ENCODE measurements at regions not wholly inside any gene's neighbourhood (a gene's known extent, or its start where the extent isn't known, plus 50 kb on each side); places are given as distances from the start of the nearest gene placed in this dataset.

DNA sequence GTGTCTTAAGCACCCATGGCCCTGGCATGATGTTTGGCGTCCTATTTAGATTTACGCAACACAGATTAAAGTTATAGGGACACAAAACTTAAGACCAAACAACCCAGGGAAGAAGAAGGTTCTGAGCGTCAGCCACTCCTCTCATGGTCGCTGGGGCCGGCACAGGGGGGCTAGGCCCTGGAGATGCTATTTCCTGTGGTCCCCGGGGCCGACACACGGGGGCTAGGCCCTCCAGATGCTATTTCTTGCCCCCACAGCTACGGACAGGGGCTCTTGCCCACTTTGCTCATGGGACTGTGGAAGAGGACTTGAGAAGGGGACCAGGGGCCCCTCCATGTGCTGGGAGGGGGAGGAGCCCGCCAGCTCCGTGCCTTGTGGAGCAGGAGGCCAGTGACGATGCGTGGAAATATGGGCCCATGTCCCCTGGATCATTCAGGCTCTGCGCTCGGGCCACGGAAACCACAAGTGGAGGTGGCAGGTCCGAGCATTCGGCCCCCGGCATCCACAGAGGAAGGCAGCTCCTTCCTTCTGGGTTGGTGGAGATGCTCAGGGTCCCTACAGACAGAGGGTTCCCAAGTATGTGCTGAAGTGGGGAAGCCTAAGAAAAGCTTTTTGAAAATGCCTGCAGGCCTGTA, 711.1 kb downstream of the BRD1 start:
- Mint-ChIP-seq H3K4me1 (no peaks in the 10 kb centered on the region), H3K4me3 (no peak overlapping the region), H3K27ac (no peak overlapping the region), H3K27me3 (no peaks in the 10 kb centered on the region), H3K9me3 (ENCODE audit: insufficient read depth) (no peaks in the 10 kb centered on the region)
- H3K27me3 ChIP-seq (replicated peaks in 1 of 4; ENCODE audit: control extremely low read depth in 1 of 4, control insufficient read depth in 3 of 4, insufficient read depth in 4 of 4, low read length in 3 of 4) = peaks cover 0 to 2% (median 0%) of the 10 kb centered on the region in 4 experiments
- H3K4me3 ChIP-seq (ENCODE audit: control extremely low read depth in 1 of 5, extremely low read depth in 1 of 5, insufficient read depth in 1 of 5, low read depth in 2 of 5, low read length in 4 of 5) = no peak overlapping the region
- ChIA-PET CTCF (no interaction called here), POLR2A (no interaction called here)
- ATAC-seq (ENCODE audit: low read depth) = no peak
- H3K27ac ChIP-seq (ENCODE audit: low read length in 2 of 2) = no peak overlapping the region
- WGBS (ENCODE audit: insufficient coverage) = 83% methylated on average over 18 of the region's 19 CpGs
- peaks cover 0 to 26% (median 0%) of the 10 kb centered on the region in 3 donors for H3K9me3 ChIP-seq (ENCODE audit: control extremely low read depth in 1 of 3, control insufficient read depth in 2 of 3, insufficient read depth in 1 of 3, low read length in 2 of 3)
- intact Hi-C loops (cut with micrococcal nuclease) = no loop called here
- no peaks in the 10 kb centered on the region for H3K4me1 ChIP-seq (ENCODE audit: control insufficient read depth in 2 of 2, insufficient read depth in 2 of 2, low read length in 2 of 2)
- H2AFZ ChIP-seq (ENCODE audit: insufficient read depth, low read depth, low read length, poor library complexity, severe bottlenecking) = no peak overlapping the region
- TF ChIP-seq, protein P1, sequence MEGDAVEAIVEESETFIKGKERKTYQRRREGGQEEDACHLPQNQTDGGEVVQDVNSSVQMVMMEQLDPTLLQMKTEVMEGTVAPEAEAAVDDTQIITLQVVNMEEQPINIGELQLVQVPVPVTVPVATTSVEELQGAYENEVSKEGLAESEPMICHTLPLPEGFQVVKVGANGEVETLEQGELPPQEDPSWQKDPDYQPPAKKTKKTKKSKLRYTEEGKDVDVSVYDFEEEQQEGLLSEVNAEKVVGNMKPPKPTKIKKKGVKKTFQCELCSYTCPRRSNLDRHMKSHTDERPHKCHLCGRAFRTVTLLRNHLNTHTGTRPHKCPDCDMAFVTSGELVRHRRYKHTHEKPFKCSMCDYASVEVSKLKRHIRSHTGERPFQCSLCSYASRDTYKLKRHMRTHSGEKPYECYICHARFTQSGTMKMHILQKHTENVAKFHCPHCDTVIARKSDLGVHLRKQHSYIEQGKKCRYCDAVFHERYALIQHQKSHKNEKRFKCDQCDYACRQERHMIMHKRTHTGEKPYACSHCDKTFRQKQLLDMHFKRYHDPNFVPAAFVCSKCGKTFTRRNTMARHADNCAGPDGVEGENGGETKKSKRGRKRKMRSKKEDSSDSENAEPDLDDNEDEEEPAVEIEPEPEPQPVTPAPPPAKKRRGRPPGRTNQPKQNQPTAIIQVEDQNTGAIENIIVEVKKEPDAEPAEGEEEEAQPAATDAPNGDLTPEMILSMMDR (IDR thresholded peaks at IDR 0.05) = no peak
- no peak for TF ChIP-seq EZH2 (IDR thresholded peaks at IDR 0.05; ENCODE audit: borderline replicate concordance, insufficient read depth, low read depth, low read length, poor library complexity, severe bottlenecking)
- no peaks in the 10 kb centered on the region for H4K20me1 ChIP-seq (ENCODE audit: control insufficient read depth, insufficient read depth, low read length, poor library complexity, severe bottlenecking)
- H3K9ac ChIP-seq (ENCODE audit: low read length) = no peak overlapping the region
- H3K79me2 ChIP-seq (ENCODE audit: control insufficient read depth, insufficient read depth, low read length) = no peaks in the 10 kb centered on the region
- DNase-seq = no peak
- no peaks in the 10 kb centered on the region for H3K36me3 ChIP-seq (replicated peaks in 1 of 2; ENCODE audit: control extremely low read depth in 1 of 2, control insufficient read depth in 1 of 2, extremely low read depth in 1 of 2, insufficient read depth in 2 of 2, low read length in 1 of 2)
- H3K4me2 ChIP-seq (replicated peaks; ENCODE audit: low read depth, low read length, poor library complexity, severe bottlenecking) = no peak overlapping the region

DNA sequence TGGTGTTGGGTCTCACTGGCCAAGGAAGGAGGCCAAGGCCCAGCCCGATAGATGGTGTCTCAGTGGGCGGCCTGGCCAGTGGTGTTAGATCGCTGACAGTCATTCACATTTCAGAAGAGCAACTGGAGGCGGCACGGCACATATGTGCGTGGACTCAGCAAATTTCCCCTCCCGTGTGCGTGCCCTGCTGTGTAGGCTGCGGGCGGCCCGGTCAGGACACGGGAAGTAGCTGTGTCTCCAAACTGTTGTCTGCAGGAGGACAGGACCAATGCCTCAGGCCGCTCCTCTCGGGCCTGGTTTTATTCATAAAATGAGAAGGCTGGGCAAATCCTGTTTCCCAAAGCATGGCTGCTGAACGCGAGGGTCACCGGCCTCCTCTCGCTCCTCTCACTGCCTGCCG, 711.7 kb downstream of the BRD1 start:
- Histone ChIP-seq H3K9me3 (ENCODE audit: control extremely low read depth in 1 of 3, control insufficient read depth in 2 of 3, insufficient read depth in 1 of 3, low read length in 2 of 3) (peaks cover 0 to 26% (median 0%) of the 10 kb centered on the region in 3 donors), H3K36me3 (replicated peaks in 1 of 2; ENCODE audit: control extremely low read depth in 1 of 2, control insufficient read depth in 1 of 2, extremely low read depth in 1 of 2, insufficient read depth in 2 of 2, low read length in 1 of 2) (no peaks in the 10 kb centered on the region), H3K4me3 (ENCODE audit: control extremely low read depth in 1 of 5, extremely low read depth in 1 of 5, insufficient read depth in 1 of 5, low read depth in 2 of 5, low read length in 4 of 5) (no peak overlapping the region), H3K27ac (ENCODE audit: low read length in 2 of 2) (no peak overlapping the region), H3K4me1 (ENCODE audit: control insufficient read depth in 2 of 2, insufficient read depth in 2 of 2, low read length in 2 of 2) (no peaks in the 10 kb centered on the region), H3K27me3 (replicated peaks in 1 of 4; ENCODE audit: control extremely low read depth in 1 of 4, control insufficient read depth in 3 of 4, insufficient read depth in 4 of 4, low read length in 3 of 4) (peaks cover 0 to 2% (median 0%) of the 10 kb centered on the region in 4 experiments), H4K20me1 (ENCODE audit: control insufficient read depth, insufficient read depth, low read length, poor library complexity, severe bottlenecking) (no peaks in the 10 kb centered on the region), H3K79me2 (ENCODE audit: control insufficient read depth, insufficient read depth, low read length) (no peaks in the 10 kb centered on the region), H2AFZ (ENCODE audit: insufficient read depth, low read depth, low read length, poor library complexity, severe bottlenecking) (no peak overlapping the region), H3K9ac (ENCODE audit: low read length) (no peak overlapping the region), H3K4me2 (replicated peaks; ENCODE audit: low read depth, low read length, poor library complexity, severe bottlenecking) (no peak overlapping the region)
- DNase-seq (no peak), ATAC-seq (ENCODE audit: low read depth) (no peak)
- POLR2A ChIA-PET = no interaction called here
- TF ChIP-seq EZH2 (IDR thresholded peaks at IDR 0.05; ENCODE audit: borderline replicate concordance, insufficient read depth, low read depth, low read length, poor library complexity, severe bottlenecking) = no peak
- TF ChIP-seq, protein P1 (IDR thresholded peaks at IDR 0.05) = no peak
- Mint-ChIP-seq H3K4me3 (no peak overlapping the region), H3K9me3 (ENCODE audit: insufficient read depth) (no peaks in the 10 kb centered on the region), H3K4me1 (no peaks in the 10 kb centered on the region), H3K27me3 (no peaks in the 10 kb centered on the region), H3K27ac (no peak overlapping the region)
- intact Hi-C loops (cut with micrococcal nuclease) = no loop called here
- 95% methylated on average over 19 of the region's 19 CpGs for WGBS (ENCODE audit: insufficient coverage)
- CTCF ChIA-PET = no interaction called here
